Breast epithelium (tissue), 3 donors: ENCODE measurements at regions not wholly inside any gene's neighbourhood (a gene's known extent, or its start where the extent isn't known, plus 50 kb on each side); places are given as distances from the start of the nearest gene placed in this dataset.

ENCODE experiments used
- CTCF ChIP-seq, 3 donors: fragments of 450-650 bp; IDR thresholded peaks; one replicate each; pipeline ENCODE4 v1.5.1; 2016 to 2017; ENCODE audit warnings: antibody characterized with exemption in 3 of 3, mild to moderate bottlenecking in 3 of 3, moderate library complexity in 3 of 3
- POLR2A ChIP-seq: fragments of 450-650 bp; IDR thresholded peaks from one replicate; pipeline ENCODE4 v1.6.1; 2016; ENCODE audit warnings: antibody characterized with exemption, mild to moderate bottlenecking, moderate library complexity

GRCh38 chr21:35696644-35697043, 363.7 kb downstream of the SETD4 start:
- TF ChIP-seq POLR2A = no peak
- no peak for TF ChIP-seq CTCF (IDR thresholded peaks at IDR 0.05)
